GM23338 (cell line): ENCODE measurements at regions not wholly inside any gene's neighbourhood (a gene's known extent, or its start where the extent isn't known, plus 50 kb on each side); places are given as distances from the start of the nearest gene placed in this dataset.

Experiments used
- ATAC-seq: fragments of 200-7000 bp; cut with Tn5 transposase; 3 replicates; pipeline ENCODE4 v1.9.1; 2020
- DNase-seq: peaks from one replicate; pipeline ENCODE4 v3.0.0-alpha.2; 2015; ENCODE audit warnings: low spot score
- H2AFZ ChIP-seq: fragments of 200-600 bp; sonication (generic); 2 replicates; pipeline ENCODE4 v1.8.0; 2016; ENCODE audit warnings: antibody characterized with exemption, mild to moderate bottlenecking, moderate library complexity
- H3F3A ChIP-seq: fragments of 200-600 bp; sonication (generic); replicated peaks from 2 replicates; pipeline ENCODE4 v1.8.0; 2017; ENCODE audit warnings: antibody characterized with exemption, mixed run types, low read depth
- H3K27ac ChIP-seq: fragments of 200-600 bp; sonication (generic); 2 replicates; pipeline ENCODE4 v1.6.1; 2016; ENCODE audit warnings: low read depth
- H3K27me3 ChIP-seq: fragments of 200-600 bp; sonication (generic); 2 replicates; pipeline ENCODE4 v1.8.0; 2016; ENCODE audit warnings: mild to moderate bottlenecking, mixed run types, moderate library complexity; ENCODE audit not compliant: insufficient read depth
- H3K36me3 ChIP-seq: fragments of 200-600 bp; sonication (generic); 2 replicates; pipeline ENCODE4 v1.8.0; 2016; ENCODE audit warnings: mild to moderate bottlenecking; ENCODE audit not compliant: insufficient read depth
- H3K4me1 ChIP-seq: fragments of 200-600 bp; sonication (generic); 2 replicates; pipeline ENCODE4 v1.8.0; 2016; ENCODE audit warnings: mild to moderate bottlenecking, moderate library complexity; ENCODE audit not compliant: insufficient read depth
- H3K4me2 ChIP-seq: fragments of 200-600 bp; sonication (generic); 2 replicates; pipeline ENCODE4 v1.7.1; 2017; ENCODE audit warnings: mixed run types
- H3K4me3 ChIP-seq: fragments of 200-600 bp; sonication (generic); 2 replicates; pipeline ENCODE4 v1.6.1; 2016; ENCODE audit warnings: mixed run types
- H3K79me2 ChIP-seq: fragments of 200-600 bp; sonication (generic); replicated peaks from 2 replicates; pipeline ENCODE4 v1.8.0; 2017; ENCODE audit warnings: mild to moderate bottlenecking; ENCODE audit not compliant: insufficient read depth
- H3K9me2 ChIP-seq: fragments of 200-600 bp; sonication (generic); 2 replicates; pipeline ENCODE4 v1.8.0; 2017; ENCODE audit not compliant: insufficient read depth
- H4K20me1 ChIP-seq: fragments of 200-600 bp; sonication (generic); replicated peaks from 2 replicates; pipeline ENCODE4 v1.8.0; 2017; ENCODE audit warnings: mild to moderate bottlenecking; ENCODE audit not compliant: insufficient read depth
- H3K27ac Mint-ChIP-seq: 2 replicates; pipeline ENCODE4 v1.8.0; 2020; ENCODE audit warnings: inconsistent platforms, mild to moderate bottlenecking, moderate library complexity, mixed read lengths
- H3K27me3 Mint-ChIP-seq: 3 replicates; pipeline ENCODE4 v1.8.0; 2022; ENCODE audit warnings: low read depth, mild to moderate bottlenecking, moderate library complexity, mixed read lengths, inconsistent platforms; ENCODE audit not compliant: insufficient read depth, poor library complexity
- H3K36me3 Mint-ChIP-seq: 3 replicates; pipeline ENCODE4 v1.8.0; 2021; ENCODE audit warnings: low read depth, mild to moderate bottlenecking, inconsistent platforms, moderate library complexity, mixed read lengths
- H3K4me1 Mint-ChIP-seq: 3 replicates; pipeline ENCODE4 v1.8.0; 2020; ENCODE audit warnings: mild to moderate bottlenecking, inconsistent platforms, mixed read lengths
- H3K4me3 Mint-ChIP-seq: 3 replicates; pipeline ENCODE4 v1.8.0; 2021; ENCODE audit warnings: moderate library complexity, mild to moderate bottlenecking, inconsistent platforms, mixed read lengths
- H3K9me3 Mint-ChIP-seq: 3 replicates; pipeline ENCODE4 v1.8.0; 2020; ENCODE audit warnings: moderate library complexity, mild to moderate bottlenecking, inconsistent platforms, mixed read lengths
- CREB1 ChIP-seq: fragments of 250-450 bp; sonication (Bioruptor Pico); IDR thresholded peaks from 2 replicates; pipeline ENCODE4 v1.5.0; 2020; ENCODE audit warnings: low read depth, mild to moderate bottlenecking, moderate library complexity
- CTCF ChIP-seq, 2 experiments: fragments of 200-600 bp in 1 of 2; sonication (generic) in 1 of 2; conservative IDR thresholded peaks; 2 replicates each; pipeline versions ENCODE4 v1.5.1 to v1.6.1; 2016 to 2017; ENCODE audit warnings: antibody characterized with exemption in 2 of 2, low read depth in 2 of 2, mild to moderate bottlenecking in 2 of 2, moderate library complexity in 1 of 2
- ETS1 ChIP-seq: IDR thresholded peaks from 2 replicates; pipeline ENCODE4 v1.6.1; 2016; ENCODE audit warnings: antibody characterized with exemption
- EZH2 ChIP-seq: fragments of 200-600 bp; sonication (generic); IDR thresholded peaks from one replicate; pipeline ENCODE4 v1.8.0; 2017; ENCODE audit warnings: antibody characterized with exemption, mild to moderate bottlenecking, low read depth; ENCODE audit not compliant: unreplicated experiment
- EZH2phosphoT487 ChIP-seq: fragments of 200-600 bp; sonication (generic); IDR thresholded peaks from one replicate; pipeline ENCODE4 v1.8.1; 2018; ENCODE audit warnings: antibody characterized with exemption; ENCODE audit not compliant: unreplicated experiment
- JUNB ChIP-seq: IDR thresholded peaks from one replicate; pipeline ENCODE4 v1.6.1; 2016; ENCODE audit warnings: antibody characterized with exemption; ENCODE audit not compliant: unreplicated experiment
- NANOG ChIP-seq: IDR thresholded peaks from 2 replicates; pipeline ENCODE4 v1.6.1; 2016; ENCODE audit warnings: antibody characterized with exemption, borderline replicate concordance
- POLR2AphosphoS5 ChIP-seq: IDR thresholded peaks from 2 replicates; pipeline ENCODE4 v1.6.1; 2016; ENCODE audit warnings: antibody characterized with exemption, low read depth
- REST ChIP-seq: IDR thresholded peaks from one replicate; pipeline ENCODE4 v1.6.1; 2018; ENCODE audit warnings: antibody characterized with exemption; ENCODE audit not compliant: unreplicated experiment
- STAT1 ChIP-seq: IDR thresholded peaks from one replicate; pipeline ENCODE4 v1.6.1; 2016; ENCODE audit warnings: antibody characterized with exemption; ENCODE audit not compliant: unreplicated experiment
- ZNF114 ChIP-seq: fragments of 250-450 bp; sonication (Bioruptor Pico); IDR thresholded peaks from 2 replicates; pipeline ENCODE4 v1.5.0; 2020; ENCODE audit warnings: mild to moderate bottlenecking, moderate library complexity
- ZNF331 ChIP-seq: fragments of 250-450 bp; sonication (Bioruptor Pico); IDR thresholded peaks from 2 replicates; pipeline ENCODE4 v1.5.0; 2020; ENCODE audit warnings: low read depth, mild to moderate bottlenecking, moderate library complexity

- TF ChIP-seq REST (no peak), CTCF (conservative IDR thresholded peaks at IDR 0.05; ENCODE audit: low read depth in 2 of 2) (no peak), STAT1 (no peak), EZH2phosphoT487 (no peak), JUNB (no peak), ETS1 (no peak)
Measured at GRCh38 chr2:219739866-219740440, 112.5 kb downstream of the SLC4A3 start (continued).

GRCh38 chr2:219743548-219743947 is 116.1 kb downstream of the SLC4A3 start:
- Histone ChIP-seq H2AFZ (no peak overlapping the region), H3K4me1 (peaks cover 8% of the 10 kb centered on the region), H4K20me1 (no peaks in the 10 kb centered on the region), H3F3A (no peaks in the 10 kb centered on the region), H3K4me2 (no peak overlapping the region), H3K9me2 (peaks cover 4% of the 10 kb centered on the region), H3K36me3 (no peaks in the 10 kb centered on the region), H3K27ac (no peak overlapping the region), H3K4me3 (no peak overlapping the region), H3K27me3 (no peaks in the 10 kb centered on the region), H3K79me2 (no peaks in the 10 kb centered on the region)
- DNase-seq (no peak), ATAC-seq (no peak)
- H3K27ac Mint-ChIP-seq, result no peak overlapping the region
- H3K9me3 Mint-ChIP-seq, result no peaks in the 10 kb centered on the region; the same call in 2 of the 3 replicates
- H3K36me3 Mint-ChIP-seq, result no peaks in the 10 kb centered on the region
- H3K4me3 Mint-ChIP-seq, result no peak overlapping the region
- peaks cover 12% of the 10 kb centered on the region for H3K4me1 Mint-ChIP-seq
- H3K27me3 Mint-ChIP-seq, result no peaks in the 10 kb centered on the region
- no peak for TF ChIP-seq JUNB
- no peak for TF ChIP-seq ZNF331 (CRISPR knock-in tag)
- TF ChIP-seq ZNF114 (CRISPR knock-in tag), result no peak
- TF ChIP-seq POLR2AphosphoS5, result no peak
- TF ChIP-seq CREB1 (CRISPR knock-in tag), result no peak
- no peak for TF ChIP-seq STAT1
- no peak for TF ChIP-seq ETS1
- no peak for TF ChIP-seq EZH2phosphoT487
- TF ChIP-seq NANOG, result no peak
- TF ChIP-seq EZH2, result no peak
- no peak for TF ChIP-seq REST
